8988T (cell line): ENCODE measurements at regions not wholly inside any gene's neighbourhood (a gene's known extent, or its start where the extent isn't known, plus 50 kb on each side); places are given as distances from the start of the nearest gene placed in this dataset.
"Not testable (repeated sequence)": the region's sequence is repeated elsewhere in the genome, so short reads cannot be mapped to it uniquely, and the experiment has no call there.

ENCODE experiments used
- DNase-seq: peaks from one replicate; pipeline ENCODE4 v3.0.0; 2011

- no peak for DNase-seq
These were observed 239.2 kb upstream of the FZD8 start for GRCh38 chr10:35881320-35881719.

DNA sequence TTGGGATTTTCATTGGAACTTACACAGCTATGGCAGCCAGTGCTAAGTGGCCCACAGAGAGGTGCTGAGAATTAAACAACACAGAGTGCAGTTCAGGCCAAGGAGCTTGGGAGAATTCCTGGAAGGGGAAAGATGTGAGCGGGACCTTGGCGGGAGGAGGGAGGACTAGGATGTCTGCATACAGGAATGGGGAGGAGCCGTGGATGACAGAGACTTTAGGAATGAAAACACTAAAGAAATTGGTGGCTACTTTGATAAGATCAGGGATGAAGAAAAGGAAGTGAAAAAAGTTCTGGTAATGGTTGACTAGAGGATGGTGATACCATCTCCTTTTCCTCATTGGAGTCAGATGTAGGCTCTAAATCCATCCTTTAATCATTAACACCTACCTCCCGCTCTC lies 234.2 kb upstream of the FZD8 start:
- DNase-seq = no peak

DNA sequence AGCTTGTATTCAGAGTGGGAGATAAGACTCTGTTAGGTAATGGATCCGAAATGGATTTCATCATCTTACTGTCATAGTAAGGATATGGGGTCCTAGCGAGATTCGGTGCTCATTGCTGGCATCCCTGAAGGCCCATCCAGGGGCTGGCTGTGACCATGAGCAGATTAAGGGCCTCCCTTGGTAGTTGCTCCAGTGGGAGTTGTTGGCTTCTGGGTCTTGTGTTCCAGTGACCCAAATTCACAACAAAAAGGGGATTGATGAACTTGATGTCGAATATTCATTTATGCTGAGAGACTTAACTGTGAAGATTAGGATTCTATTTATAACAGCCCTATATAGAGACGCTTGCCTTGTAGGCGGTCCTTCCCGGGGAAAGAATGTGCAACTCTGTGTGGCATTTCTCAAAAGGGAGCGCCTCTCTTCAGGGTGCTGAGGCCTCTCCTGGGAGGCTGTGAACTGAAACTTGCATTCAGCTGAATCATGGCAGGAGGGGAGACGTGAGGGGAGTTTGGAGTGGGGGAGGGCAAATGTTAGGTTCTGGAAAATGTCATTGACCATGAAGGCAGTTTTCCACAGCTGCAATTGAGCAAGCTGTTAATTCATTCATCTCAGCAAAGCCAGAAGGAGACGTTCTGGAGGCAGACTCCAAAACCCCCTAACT lies 233.1 kb upstream of the FZD8 start:
- no peak for DNase-seq

DNA sequence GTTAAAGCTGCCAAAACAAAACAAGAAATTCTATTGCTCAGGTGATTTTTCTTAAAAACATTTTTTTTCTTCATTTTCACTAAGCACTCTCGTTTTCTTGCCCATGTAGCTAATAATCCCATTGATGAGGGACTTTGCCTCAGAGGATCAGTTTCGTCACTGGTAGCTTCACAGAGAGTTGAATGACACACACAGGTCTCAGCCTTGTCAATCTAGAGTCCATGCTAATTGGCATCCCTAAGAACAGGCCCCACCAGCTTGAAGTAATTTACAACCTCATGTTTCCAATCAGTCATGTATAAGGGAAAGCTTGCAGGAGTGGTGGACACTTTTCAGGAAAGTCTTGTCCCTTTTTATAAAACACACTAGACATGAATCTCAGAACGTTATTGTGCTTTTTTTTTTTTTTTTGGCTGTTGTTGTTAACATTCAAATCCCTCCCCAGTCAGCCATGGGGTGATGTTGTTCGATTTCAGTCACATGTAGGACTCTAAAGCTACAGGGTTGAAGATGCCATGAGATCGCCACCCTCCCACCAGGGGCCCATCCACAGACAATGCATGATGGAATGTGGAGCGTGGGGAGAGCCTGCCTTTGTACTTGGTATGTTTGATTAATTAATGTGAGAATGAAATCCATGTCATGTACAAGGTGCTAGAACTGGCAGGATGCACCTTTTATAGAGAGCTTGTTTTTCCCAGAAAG lies 232.4 kb upstream of the FZD8 start:
- no peak for DNase-seq

GRCh38 chr10:35872671-35873070 lies 230.6 kb upstream of the FZD8 start:
- no peak for DNase-seq

- no peak for DNase-seq
These were observed 228.7 kb upstream of the FZD8 start for GRCh38 chr10:35870665-35871310.

DNA sequence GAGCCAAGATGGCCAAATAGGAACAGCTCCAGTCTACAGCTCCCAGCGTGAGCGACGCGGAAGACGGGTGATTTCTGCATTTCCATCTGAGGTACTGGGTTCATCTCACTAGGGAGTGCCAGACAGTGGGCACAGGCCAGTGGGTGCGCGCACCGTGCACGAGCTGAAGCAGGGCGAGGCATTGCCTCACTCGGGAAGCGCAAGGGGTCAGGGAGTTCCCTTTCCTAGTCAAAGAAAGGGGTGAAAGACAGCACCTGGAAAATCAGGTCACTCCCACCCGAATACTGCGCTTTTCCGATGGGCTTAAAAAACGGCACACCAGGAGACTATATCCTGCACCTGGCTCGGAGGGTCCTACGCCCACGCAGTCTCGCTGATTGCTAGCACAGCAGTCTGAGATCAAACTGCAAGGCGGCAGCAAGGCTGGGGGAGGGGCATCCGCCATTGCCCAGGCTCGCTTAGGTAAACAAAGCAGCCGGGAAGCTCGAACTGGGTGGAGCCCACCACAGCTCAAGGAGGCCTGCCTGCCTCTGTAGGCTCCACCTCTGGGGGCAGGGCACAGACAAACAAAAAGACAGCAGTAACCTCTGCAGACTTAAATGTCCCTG lies 216.7 kb upstream of the FZD8 start:
- not testable (repeated sequence) for DNase-seq

GRCh38 chr10:35857860-35858259 lies 215.8 kb upstream of the FZD8 start:
- no peak for DNase-seq

DNA sequence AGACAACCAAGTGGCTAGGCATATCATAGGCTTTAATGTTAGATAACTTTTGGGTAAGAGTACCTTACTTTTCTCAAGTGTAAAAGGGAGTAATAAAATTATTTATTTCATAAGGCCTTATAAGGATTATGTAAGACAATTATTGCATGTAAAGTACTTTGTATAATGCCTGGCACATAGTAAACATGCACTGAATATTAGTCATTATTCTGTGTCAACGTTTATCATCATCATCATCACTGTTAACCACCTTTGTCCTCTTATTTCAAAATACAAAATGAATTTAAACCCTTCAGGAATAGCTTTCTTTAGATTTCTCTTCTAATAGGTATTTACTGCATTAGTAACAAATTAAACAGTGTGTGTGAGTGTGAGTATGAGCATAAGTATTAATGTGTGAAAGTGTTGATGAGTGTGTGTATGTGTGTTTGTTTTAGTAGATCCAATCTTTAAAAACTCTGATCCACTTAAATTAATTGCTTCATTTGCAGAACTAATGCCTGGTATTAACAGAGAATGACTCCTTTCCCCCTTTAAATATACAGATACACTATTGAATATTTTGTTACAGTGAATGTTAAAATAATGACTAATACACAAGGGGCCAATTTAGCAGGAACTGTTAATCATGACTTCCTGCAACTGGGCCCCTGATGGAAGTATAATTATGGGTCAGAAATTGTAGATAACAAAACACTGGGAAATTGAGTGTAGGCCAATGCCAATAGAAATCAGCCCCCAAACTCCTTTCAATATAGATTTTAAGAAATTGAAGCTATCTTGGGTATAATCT lies 213.3 kb upstream of the FZD8 start:
- DNase-seq = no peak

DNA sequence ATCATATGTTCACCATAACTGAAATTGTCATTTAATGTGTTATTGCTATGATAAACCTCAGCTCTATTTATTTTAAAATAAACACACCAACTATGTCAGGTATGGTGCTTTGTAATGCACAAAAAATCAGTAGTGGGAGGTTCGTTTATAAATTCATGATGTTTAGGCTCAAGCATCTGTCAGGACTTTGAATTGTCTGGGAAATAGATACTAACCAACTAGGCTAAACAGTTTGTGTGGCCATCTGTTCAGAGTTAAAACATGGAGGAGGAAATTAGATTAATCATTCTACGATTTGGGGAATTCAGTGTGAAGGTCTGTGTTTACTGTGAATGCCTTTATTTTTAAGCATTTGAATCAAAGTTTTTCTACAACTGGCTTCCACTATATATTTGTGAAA lies 212.6 kb upstream of the FZD8 start:
- no peak for DNase-seq

DNA sequence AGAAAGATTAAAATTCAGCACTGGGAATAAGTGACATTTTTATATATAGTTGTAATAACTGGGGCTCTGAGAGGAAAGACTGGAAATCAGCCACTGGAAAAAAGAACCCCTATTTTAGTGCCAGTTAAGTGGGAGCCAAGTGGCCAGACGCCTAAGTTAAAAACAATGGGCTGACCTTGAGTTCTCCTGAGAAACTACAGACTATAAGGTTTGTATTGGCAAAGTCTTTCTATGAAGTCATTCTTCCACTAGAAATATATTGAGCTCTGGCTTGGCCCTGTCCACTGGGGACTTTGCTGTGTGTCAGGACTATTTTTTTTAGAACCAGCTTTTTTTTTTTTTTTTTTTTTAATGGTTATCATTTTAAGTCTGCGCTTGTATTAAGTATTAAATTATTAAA lies 210.6 kb upstream of the FZD8 start:
- no peak for DNase-seq

DNA sequence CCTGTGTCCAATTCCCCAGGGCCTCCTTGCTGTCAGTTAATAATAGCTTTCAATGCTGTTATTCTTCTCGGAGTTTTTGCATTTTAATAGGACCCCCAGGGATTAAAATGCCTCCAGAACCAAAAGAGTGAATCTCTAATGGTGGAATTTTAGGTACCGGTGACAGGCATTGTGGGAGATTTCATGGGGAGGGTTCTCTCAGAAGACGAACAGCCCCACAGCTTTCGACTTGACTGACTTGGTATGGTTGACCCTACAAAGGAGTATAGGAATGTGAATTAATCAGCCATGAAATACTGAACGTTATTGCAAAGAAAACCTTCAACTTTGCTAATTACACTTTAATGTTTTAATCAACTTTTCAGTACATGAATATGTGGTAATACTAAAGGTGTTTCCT lies 206.3 kb upstream of the FZD8 start:
- DNase-seq = no peak

DNA sequence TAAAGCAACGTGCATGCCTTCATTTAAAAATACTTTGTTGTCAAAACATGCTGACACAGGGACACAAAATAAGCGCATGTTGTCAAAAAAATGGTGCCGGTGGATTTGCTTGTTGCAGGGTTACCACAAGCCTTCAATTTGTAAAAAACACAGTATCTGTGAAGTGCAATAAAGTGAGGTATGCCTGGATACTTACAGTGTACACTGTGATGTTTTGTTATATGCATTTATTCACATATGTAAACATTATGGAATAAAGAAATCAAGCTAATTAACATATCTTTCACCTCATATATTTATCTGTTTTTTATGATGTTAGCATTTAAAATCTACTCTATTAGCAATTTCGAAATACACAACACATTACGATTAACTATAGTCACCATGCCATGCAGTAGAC lies 202.6 kb upstream of the FZD8 start:
- no peak for DNase-seq

GRCh38 chr10:35843524-35844181 lies 201.6 kb upstream of the FZD8 start:
- no peak for DNase-seq

DNA sequence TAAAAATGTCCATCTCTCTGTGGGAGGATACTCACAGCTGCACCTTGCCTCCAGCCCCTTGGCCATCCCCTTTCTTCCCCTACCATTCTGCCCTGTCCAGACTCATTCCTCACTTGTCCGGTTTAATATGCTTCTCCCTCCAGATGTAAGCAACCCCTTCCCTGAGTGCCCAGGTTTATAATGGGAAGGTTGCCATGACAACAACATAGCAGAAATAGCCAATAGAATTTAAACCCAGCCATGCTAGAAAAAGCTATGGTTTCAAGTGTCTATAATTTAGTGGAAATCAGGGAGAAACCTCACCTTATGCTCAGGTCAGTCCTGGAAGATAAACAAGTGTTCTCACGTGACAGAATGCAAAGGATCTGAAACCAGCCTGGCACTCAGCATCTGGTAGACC lies 196.0 kb upstream of the FZD8 start:
- DNase-seq = no peak

DNA sequence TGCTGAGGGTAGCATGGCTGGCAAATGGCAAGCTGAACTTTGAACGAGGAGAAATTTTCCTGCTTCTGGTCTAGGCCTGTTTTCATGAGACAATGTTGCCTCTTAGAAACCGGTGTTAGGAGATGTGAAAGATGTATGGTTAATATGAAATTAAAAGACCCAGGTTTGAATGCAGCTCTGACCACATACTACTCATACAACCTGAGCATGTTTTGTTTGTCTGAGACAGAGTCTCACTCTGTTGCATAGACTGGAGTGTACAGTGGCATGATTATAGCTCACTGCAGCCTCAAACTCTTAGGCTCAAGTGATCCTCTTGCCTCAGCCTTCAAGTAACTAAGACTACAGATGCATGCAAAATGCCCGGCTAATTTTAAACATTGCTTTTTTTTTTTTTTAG lies 193.4 kb upstream of the FZD8 start:
- no peak for DNase-seq

GRCh38 chr10:35834877-35835494 lies 192.9 kb upstream of the FZD8 start:
- no peak for DNase-seq

- DNase-seq = no peak
These were observed 185.7 kb upstream of the FZD8 start for GRCh38 chr10:35827783-35828182.

DNA sequence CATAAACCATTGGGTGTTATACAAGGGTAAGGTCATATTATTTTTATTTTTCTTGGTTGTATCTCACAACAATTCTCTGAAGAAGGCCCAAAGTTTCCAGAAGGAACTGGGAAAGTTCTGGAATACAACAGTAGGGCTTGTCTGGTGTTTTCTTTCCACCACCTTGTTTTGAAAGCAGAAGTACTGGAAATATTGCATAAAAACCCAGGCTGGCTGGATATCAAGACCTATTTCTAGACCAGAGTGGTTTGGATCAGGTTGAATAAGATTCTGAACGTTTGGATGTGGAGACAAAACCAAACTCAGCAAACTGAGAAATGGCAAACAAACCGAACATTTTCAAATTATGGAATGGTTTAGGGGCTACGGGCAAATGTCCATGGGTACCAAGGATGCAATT lies 182.6 kb upstream of the FZD8 start:
- DNase-seq = no peak

DNA sequence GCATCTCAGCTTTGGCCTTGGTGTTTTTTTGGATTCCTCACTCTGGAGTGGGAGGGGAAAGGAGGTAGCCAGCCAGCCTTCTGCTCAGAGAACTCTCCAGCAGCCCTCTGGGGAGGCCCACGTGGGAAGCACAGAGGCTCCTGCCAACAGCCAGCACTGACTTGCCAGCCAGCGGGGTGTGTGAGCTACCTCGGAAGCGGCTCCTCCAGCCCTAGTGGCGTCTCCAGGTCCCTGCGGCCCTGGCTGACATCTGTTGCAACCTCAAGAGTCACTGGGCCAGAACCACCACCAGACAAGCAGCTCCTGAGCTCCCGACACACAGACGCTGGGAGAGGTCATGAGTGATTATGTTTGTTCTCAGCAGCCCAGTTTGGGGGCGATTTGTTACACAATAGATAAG lies 180.2 kb upstream of the FZD8 start:
- DNase-seq = no peak

- DNase-seq = no peak
These were observed 179.3 kb upstream of the FZD8 start for GRCh38 chr10:35821339-35821911.

- DNase-seq = no peak
These were observed 177.6 kb upstream of the FZD8 start for GRCh38 chr10:35819736-35820135.
